ENCODE measurements at regions not wholly inside any gene's neighbourhood (a gene's known extent, or its start where the extent isn't known, plus 50 kb on each side); places are given as distances from the start of the nearest gene placed in this dataset.
"Not testable (repeated sequence)": the region's sequence is repeated elsewhere in the genome, so short reads cannot be mapped to it uniquely, and the experiment has no call there.

DNA sequence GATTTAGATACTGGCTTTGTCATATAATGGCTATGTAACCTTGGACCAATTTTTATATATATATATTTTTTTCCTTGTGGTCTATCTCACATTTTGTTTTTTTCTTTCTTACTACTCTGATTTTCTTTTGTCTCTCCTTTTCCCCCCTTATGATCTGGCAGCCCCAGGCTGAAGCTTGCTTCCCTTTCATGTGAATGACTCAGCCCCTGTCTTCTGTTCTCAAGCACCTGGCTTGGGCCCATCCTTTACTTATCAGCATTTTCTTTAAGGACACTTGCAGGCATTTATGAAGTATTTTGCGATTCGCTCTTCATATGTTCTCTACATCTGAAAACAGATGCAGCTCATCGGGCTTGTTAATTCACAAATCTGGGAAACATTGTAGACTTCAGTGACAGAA lies 163.6 kb downstream of the SPRY2 start:
- DNase-seq (ENCODE audit: low read depth in 2 of 2), result no peak

DNA sequence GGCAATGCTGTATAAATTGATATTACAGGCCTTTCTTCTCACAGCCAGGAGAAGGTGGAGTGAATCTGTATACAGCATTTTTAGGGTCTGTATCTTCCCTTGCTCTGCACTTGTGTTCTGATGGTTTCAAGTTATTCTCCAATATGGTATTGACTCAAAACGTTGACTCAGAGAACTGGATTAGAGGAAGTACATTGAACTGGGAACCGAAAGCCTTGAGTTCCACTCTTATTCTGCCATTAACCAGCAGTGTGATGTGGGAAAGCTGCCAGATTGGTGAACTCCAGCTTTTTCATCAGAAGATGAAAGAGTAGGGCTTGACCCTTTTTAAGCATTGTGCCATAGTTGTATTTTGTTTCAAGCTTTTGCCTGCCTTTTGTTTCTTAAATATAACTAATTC lies 167.7 kb downstream of the SPRY2 start:
- no peak for DNase-seq (ENCODE audit: low read depth in 2 of 2)

- DNase-seq (ENCODE audit: low read depth in 2 of 2), result no peak
Measured at GRCh38 chr13:80171096-80171495, 169.8 kb downstream of the SPRY2 start.

GRCh38 chr13:80168089-80168850 lies 172.7 kb downstream of the SPRY2 start:
- DNase-seq (ENCODE audit: low read depth in 2 of 2), result no peak

DNA sequence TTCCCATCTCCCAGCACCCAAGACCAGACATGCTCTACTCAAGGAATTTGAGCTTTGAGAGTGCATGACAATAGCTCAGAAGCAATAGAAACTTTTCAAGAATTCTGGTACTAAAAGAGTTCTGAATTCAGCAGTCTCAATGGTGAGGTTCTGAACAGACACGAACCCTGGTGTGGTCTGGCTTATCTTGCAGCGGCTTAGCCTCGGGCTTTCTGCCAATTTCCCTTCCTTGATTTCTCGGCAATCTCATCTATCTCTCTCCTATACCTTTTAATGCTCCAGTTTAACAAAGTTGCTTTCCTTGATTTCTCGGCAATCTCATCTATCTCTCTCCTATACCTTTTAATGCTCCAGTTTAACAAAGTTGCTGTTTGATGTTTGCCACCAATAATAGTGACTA lies 174.6 kb downstream of the SPRY2 start:
- no peak for DNase-seq (ENCODE audit: low read depth in 2 of 2)

DNA sequence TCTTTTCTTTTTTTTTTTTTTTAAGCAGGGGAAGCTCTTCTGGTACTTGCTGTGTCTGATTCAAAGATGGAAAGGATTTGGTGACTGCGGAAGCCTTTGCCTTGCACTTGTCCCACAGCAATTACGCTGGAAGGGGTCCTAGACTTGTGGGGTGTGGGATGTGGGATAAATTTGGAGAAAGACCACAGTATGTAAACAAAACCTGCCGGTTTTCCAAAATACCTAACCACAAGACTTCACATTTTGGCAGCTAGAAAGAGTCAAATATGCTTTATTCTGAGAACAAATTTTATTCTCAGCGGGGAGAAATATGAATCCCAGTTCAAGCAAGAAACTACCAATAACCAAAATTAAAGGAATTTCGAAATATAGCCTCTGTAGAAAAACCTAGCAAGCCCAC lies 176.5 kb downstream of the SPRY2 start:
- DNase-seq (ENCODE audit: low read depth in 2 of 2), result no peak

- no peak for DNase-seq (ENCODE audit: low read depth in 2 of 2)
Measured at GRCh38 chr13:80161896-80162295, 179.0 kb downstream of the SPRY2 start.

GRCh38 chr13:80161219-80161618 lies 179.7 kb downstream of the SPRY2 start:
- no peak for DNase-seq (ENCODE audit: low read depth in 2 of 2)

DNA sequence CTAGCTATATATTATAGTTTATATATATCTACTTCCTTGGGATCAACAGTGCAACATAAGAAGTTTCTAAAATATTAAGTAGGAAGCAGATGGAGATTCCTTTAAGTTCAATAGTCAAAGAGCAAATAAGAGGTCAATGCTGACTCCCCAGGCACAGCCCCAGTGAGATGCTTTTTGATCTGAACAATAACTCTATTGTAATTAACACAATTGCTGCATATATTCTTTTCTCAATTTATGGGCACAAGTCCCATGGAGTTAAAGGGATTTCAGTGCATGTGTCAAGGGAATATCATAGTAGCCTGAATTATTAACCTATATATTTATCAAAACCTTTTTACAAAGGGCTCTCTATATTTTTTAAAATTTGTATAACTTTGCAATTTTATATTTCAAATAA lies 180.8 kb downstream of the SPRY2 start:
- DNase-seq (ENCODE audit: low read depth in 2 of 2), result no peak

DNA sequence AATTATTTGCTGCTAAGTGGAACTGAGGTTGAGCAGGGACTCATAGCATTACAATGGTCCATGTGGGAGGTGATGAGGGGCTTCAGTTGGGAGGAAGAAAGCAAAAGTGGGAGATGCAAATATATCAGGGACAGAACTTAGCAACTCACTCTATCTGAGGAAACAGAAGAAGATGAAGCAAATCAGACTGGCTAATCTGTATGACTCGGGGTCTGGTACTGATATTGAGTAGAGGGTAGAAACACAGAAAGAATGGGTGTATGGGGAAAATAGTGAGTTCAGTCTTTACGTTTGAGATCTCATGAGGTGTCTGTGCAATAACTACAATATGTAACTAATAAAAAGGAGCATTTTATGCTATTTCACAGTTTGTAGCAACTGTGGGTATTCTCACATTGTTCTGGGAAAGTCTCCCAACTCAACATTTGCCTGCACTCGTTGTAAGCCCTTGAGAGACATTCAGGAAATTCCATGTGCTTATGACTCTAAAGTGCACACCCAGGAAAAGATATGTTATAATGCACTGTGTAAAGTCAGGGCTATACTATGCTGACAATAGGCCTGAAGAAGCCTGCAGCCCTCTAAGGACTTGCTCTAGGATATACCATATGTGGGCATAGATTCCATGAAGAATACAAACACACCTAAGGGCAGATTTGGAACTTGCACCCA lies 183.5 kb downstream of the SPRY2 start:
- DNase-seq (ENCODE audit: low read depth in 2 of 2), result no peak

GRCh38 chr13:80152142-80152541 lies 188.8 kb downstream of the SPRY2 start:
- not testable (repeated sequence) for DNase-seq (ENCODE audit: low read depth in 2 of 2)

DNA sequence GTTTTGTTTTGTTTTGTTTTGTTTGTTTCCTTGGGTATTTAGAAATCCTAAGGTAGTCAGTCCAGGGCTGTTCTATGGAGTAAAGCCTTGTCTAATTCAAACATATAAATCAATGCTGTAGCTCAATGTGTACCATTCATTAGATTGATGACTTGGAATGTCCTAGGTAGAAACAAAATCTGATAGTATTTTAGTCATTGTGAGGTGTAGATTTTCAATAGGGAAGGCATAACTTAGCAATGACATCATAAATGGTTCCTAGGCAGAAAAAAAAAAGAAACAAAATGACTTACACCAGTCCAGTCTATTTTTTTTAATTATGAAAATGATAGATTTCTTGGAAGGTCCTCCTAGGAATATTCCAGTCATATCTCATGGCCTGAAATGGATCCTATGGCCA lies 189.9 kb downstream of the SPRY2 start:
- no peak for DNase-seq (ENCODE audit: low read depth in 2 of 2)

DNA sequence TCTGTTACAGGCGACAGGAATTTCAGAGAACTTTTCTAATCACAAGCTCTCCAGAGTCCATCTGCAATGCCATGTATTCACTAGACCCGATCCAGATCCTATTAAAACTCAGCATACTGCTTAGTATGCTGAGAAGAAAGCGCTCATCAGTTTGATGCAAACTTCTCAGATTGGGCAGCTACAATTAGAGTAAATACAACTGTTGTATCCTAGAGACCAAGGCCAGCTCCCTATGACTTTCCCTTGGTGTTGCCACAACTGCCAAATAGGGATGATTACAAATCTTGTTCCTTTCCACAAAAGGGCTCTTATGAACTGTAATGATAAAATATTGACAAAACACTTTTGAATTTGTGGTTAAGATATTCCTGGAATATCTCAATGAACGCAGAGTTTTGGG lies 191.2 kb downstream of the SPRY2 start:
- DNase-seq (ENCODE audit: low read depth in 2 of 2), result no peak

GRCh38 chr13:80145171-80145690 lies 195.7 kb downstream of the SPRY2 start:
- no peak for DNase-seq (ENCODE audit: low read depth in 2 of 2)

DNA sequence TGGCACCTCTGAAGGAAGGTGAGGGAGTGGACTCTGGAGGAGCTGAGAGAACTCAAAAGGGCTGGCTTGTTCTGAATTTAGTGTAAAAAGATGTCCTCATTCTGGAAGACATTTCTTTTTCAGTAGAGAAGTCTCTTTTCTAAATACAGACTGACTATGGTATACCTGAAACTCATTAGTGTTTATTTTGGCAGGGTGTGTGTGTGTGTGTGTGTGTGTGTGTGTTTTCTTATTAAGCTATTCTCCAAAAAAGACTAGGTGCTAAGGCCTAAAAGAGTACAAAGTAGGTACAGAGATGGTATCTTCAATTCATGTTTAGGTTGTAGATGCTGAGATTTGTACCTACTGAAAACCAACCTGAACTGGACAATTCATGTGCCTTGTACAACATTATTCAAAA lies 196.4 kb downstream of the SPRY2 start:
- DNase-seq (ENCODE audit: low read depth in 2 of 2), result no peak

GRCh38 chr13:80141123-80141849 lies 199.6 kb downstream of the SPRY2 start:
- DNase-seq (ENCODE audit: low read depth in 2 of 2), result no peak

DNA sequence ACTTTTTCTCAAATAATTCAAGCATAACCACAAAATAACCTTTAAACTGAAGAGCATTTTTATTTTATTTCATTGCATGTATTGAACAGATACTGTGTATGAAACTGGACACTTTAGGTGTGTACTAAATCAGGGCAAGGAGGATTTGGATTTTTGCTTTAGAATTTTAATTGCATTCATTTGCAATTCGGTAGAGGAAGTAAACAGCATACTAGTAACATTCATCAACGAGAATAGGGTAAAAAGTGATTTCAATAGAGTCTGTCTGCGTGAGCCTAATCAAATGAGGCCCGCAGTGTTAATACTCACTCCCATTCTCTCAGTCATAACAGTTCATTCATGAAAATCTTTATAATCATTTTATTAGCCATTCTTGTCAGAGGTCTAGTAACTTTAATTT lies 200.2 kb downstream of the SPRY2 start:
- DNase-seq (ENCODE audit: low read depth in 2 of 2), result no peak

DNA sequence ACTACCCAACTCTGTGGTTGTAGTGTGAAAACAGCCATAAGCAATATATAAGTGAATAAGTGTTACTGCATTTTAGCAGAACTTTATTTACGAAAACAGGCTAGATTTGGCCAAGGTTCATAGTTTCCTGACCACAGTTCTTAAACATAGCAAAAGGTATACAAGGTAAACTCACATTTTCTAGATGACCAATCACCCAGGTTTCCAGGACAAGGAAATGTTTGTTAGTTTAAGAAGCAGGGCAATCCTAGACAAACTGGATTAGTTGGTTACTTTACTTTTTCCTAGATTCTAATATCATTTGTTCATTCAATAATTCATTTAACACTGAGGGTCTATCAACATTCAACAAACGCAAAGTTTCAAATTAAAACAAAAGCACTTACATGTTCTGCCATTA lies 201.7 kb downstream of the SPRY2 start:
- no peak for DNase-seq (ENCODE audit: low read depth in 2 of 2)

- no peak for DNase-seq (ENCODE audit: low read depth in 2 of 2)
Measured at GRCh38 chr13:80137994-80138393, 202.9 kb downstream of the SPRY2 start.

- no peak for DNase-seq (ENCODE audit: low read depth in 2 of 2)
Measured at GRCh38 chr13:80134346-80134745, 206.6 kb downstream of the SPRY2 start.

GRCh38 chr13:80133631-80134261 lies 207.2 kb downstream of the SPRY2 start:
- no peak for DNase-seq (ENCODE audit: low read depth in 2 of 2)

Data from stimulated activated CD8-positive, alpha-beta memory T cell treated with anti-CD3 and anti-CD28 coated beads, Interleukin-7, amount 100 ng/mL, for 1 hour (primary cell).